Muscle layer of colon (tissue), 2 donors: ENCODE measurements at regions not wholly inside any gene's neighbourhood (a gene's known extent, or its start where the extent isn't known, plus 50 kb on each side); places are given as distances from the start of the nearest gene placed in this dataset.
"Not testable (repeated sequence)": the region's sequence is repeated elsewhere in the genome, so short reads cannot be mapped to it uniquely, and the experiment has no call there.

Source experiments
- H3K27ac ChIP-seq: one replicate; pipeline ENCODE4 v1.7.0; 2013; ENCODE audit warnings: low read depth, mild to moderate bottlenecking, low read length, moderate library complexity
- H3K27me3 ChIP-seq, 2 donors: one replicate each; pipeline ENCODE4 v1.7.0; 2013; ENCODE audit warnings: low read length in 2 of 2, mild to moderate bottlenecking in 2 of 2; ENCODE audit not compliant: insufficient read depth in 2 of 2, control insufficient read depth in 1 of 2
- H3K36me3 ChIP-seq: one replicate; pipeline ENCODE4 v1.7.0; 2013; ENCODE audit warnings: mild to moderate bottlenecking, low read length; ENCODE audit not compliant: insufficient read depth
- H3K4me1 ChIP-seq: one replicate; pipeline ENCODE4 v1.7.0; 2013; ENCODE audit warnings: mild to moderate bottlenecking, low read length; ENCODE audit not compliant: insufficient read depth
- H3K4me3 ChIP-seq, 2 donors: one replicate each; pipeline ENCODE4 v1.7.0; 2013; ENCODE audit warnings: low read length in 2 of 2, low read depth in 1 of 2, mild to moderate bottlenecking in 1 of 2, moderate library complexity in 1 of 2
- H3K9ac ChIP-seq: one replicate; pipeline ENCODE4 v1.7.0; 2013; ENCODE audit warnings: low read length
- H3K9me3 ChIP-seq: one replicate; pipeline ENCODE4 v1.7.0; 2013; ENCODE audit warnings: mild to moderate bottlenecking, low read length
- donor health status: abdominal sarcoma.
- donor health status: Adenocarcinoma of cecum.

GRCh38 chr3:106103383-106103782 lies 234.6 kb upstream of the CBLB start:
- no peaks in the 10 kb centered on the region for H3K4me1 ChIP-seq

GRCh38 chr3:106104078-106104477 lies 235.3 kb upstream of the CBLB start:
- H3K9ac ChIP-seq: no peak overlapping the region
- no peaks in the 10 kb centered on the region for H3K36me3 ChIP-seq
- H3K4me1 ChIP-seq: no peaks in the 10 kb centered on the region
- H3K27me3 ChIP-seq: no peaks in the 10 kb centered on the region
- H3K27ac ChIP-seq: no peak overlapping the region
- H3K9me3 ChIP-seq: peaks cover 4% of the 10 kb centered on the region
- no peak overlapping the region for H3K4me3 ChIP-seq

More at GRCh38 chr3:106103383-106103782, 234.6 kb upstream of the CBLB start:
- Histone ChIP-seq H3K9me3 (peaks cover 4% of the 10 kb centered on the region), H3K36me3 (no peaks in the 10 kb centered on the region), H3K9ac (no peak overlapping the region), H3K27ac (no peak overlapping the region), H3K27me3 (no peaks in the 10 kb centered on the region), H3K4me3 (no peak overlapping the region)

- Histone ChIP-seq H3K27ac (no peak overlapping the region), H3K9ac (no peak overlapping the region), H3K4me1 (no peaks in the 10 kb centered on the region), H3K27me3 (no peaks in the 10 kb centered on the region), H3K36me3 (no peaks in the 10 kb centered on the region), H3K9me3 (peaks cover under 1% of the 10 kb centered on the region), H3K4me3 (no peak overlapping the region)
Measured at GRCh38 chr3:106108925-106109324, 240.1 kb upstream of the CBLB start.

GRCh38 chr3:106112561-106112960 lies 243.7 kb upstream of the CBLB start:
- not testable (repeated sequence) for H3K9me3 ChIP-seq, H3K4me3 ChIP-seq, H3K9ac ChIP-seq, H3K27me3 ChIP-seq, H3K36me3 ChIP-seq, H3K27ac ChIP-seq, H3K4me1 ChIP-seq

- no peaks in the 10 kb centered on the region for H3K9me3 ChIP-seq
- H3K4me3 ChIP-seq: no peak overlapping the region
- no peak overlapping the region for H3K9ac ChIP-seq
- H3K36me3 ChIP-seq: no peaks in the 10 kb centered on the region
- no peaks in the 10 kb centered on the region for H3K4me1 ChIP-seq
- no peak overlapping the region for H3K27ac ChIP-seq
- H3K27me3 ChIP-seq: no peaks in the 10 kb centered on the region
Measured at GRCh38 chr3:106113747-106114146, 244.9 kb upstream of the CBLB start.

GRCh38 chr3:106114220-106114619 lies 245.4 kb upstream of the CBLB start:
- H3K4me1 ChIP-seq: no peaks in the 10 kb centered on the region
- no peaks in the 10 kb centered on the region for H3K9me3 ChIP-seq
- no peak overlapping the region for H3K9ac ChIP-seq
- H3K36me3 ChIP-seq: no peaks in the 10 kb centered on the region
- H3K4me3 ChIP-seq: no peak overlapping the region
- H3K27ac ChIP-seq: no peak overlapping the region
- H3K27me3 ChIP-seq: no peaks in the 10 kb centered on the region

- no peaks in the 10 kb centered on the region for H3K9me3 ChIP-seq
- H3K9ac ChIP-seq: no peak overlapping the region
- H3K27me3 ChIP-seq: no peaks in the 10 kb centered on the region
- H3K27ac ChIP-seq: no peak overlapping the region
- H3K36me3 ChIP-seq: no peaks in the 10 kb centered on the region
- no peaks in the 10 kb centered on the region for H3K4me1 ChIP-seq
- H3K4me3 ChIP-seq: no peak overlapping the region
Measured at GRCh38 chr3:106114848-106115247, 246.0 kb upstream of the CBLB start.

- Histone ChIP-seq H3K4me1 (no peaks in the 10 kb centered on the region), H3K27me3 (no peaks in the 10 kb centered on the region), H3K4me3 (no peak overlapping the region), H3K9ac (no peak overlapping the region), H3K36me3 (no peaks in the 10 kb centered on the region), H3K9me3 (no peaks in the 10 kb centered on the region), H3K27ac (no peak overlapping the region)
Measured at GRCh38 chr3:106115557-106115956, 246.7 kb upstream of the CBLB start.

- H3K27ac ChIP-seq: no peak overlapping the region
- no peaks in the 10 kb centered on the region for H3K36me3 ChIP-seq
- no peaks in the 10 kb centered on the region for H3K4me1 ChIP-seq
- no peak overlapping the region for H3K9ac ChIP-seq
- H3K9me3 ChIP-seq: no peaks in the 10 kb centered on the region
- H3K4me3 ChIP-seq: no peak overlapping the region
- no peaks in the 10 kb centered on the region for H3K27me3 ChIP-seq
Measured at GRCh38 chr3:106116733-106117489, 248.1 kb upstream of the CBLB start.

- Histone ChIP-seq H3K9ac (no peak overlapping the region), H3K27me3 (no peaks in the 10 kb centered on the region), H3K9me3 (no peaks in the 10 kb centered on the region), H3K4me1 (no peaks in the 10 kb centered on the region), H3K4me3 (no peak overlapping the region), H3K36me3 (no peaks in the 10 kb centered on the region), H3K27ac (no peak overlapping the region)
Measured at GRCh38 chr3:106117490-106117858, 248.7 kb upstream of the CBLB start.

- H3K9ac ChIP-seq: no peak overlapping the region
- H3K27me3 ChIP-seq: no peaks in the 10 kb centered on the region
- H3K4me3 ChIP-seq: no peak overlapping the region
- H3K4me1 ChIP-seq: no peaks in the 10 kb centered on the region
- no peaks in the 10 kb centered on the region for H3K36me3 ChIP-seq
- no peaks in the 10 kb centered on the region for H3K9me3 ChIP-seq
- no peak overlapping the region for H3K27ac ChIP-seq
Measured at GRCh38 chr3:106119614-106120082, 250.8 kb upstream of the CBLB start.

- no peaks in the 10 kb centered on the region for H3K36me3 ChIP-seq
- peaks cover 4% of the 10 kb centered on the region for H3K4me1 ChIP-seq
- no peak overlapping the region for H3K9ac ChIP-seq
- no peaks in the 10 kb centered on the region for H3K9me3 ChIP-seq
- no peak overlapping the region for H3K4me3 ChIP-seq
- H3K27ac ChIP-seq: no peak overlapping the region
- no peaks in the 10 kb centered on the region for H3K27me3 ChIP-seq
Measured at GRCh38 chr3:106120356-106120755, 251.5 kb upstream of the CBLB start.
